ENCODE measurements at regions not wholly inside any gene's neighbourhood (a gene's known extent, or its start where the extent isn't known, plus 50 kb on each side); places are given as distances from the start of the nearest gene placed in this dataset.

DNA sequence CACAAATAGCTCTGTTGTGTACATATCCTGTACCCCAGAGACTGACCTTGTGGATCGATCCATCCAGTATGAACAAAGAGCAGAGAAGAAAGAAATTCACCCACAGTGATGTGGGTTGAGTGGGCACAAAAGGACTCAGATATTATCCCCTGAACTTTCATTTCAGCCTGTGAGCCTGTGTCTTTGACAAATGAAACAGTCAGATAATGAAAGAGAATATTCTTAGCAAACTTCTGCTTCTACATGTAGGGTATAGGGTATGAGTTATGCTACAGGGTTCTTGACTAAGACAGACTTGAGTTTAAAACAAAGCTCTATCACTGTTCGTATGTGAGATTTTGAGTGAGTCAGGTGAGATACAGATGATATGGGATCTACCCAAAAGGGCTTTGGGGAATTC is 359.7 kb downstream of the MAFB start:
- no peak for DNase-seq (ENCODE audit: low read depth in 4 of 4, low spot score in 3 of 4)

DNA sequence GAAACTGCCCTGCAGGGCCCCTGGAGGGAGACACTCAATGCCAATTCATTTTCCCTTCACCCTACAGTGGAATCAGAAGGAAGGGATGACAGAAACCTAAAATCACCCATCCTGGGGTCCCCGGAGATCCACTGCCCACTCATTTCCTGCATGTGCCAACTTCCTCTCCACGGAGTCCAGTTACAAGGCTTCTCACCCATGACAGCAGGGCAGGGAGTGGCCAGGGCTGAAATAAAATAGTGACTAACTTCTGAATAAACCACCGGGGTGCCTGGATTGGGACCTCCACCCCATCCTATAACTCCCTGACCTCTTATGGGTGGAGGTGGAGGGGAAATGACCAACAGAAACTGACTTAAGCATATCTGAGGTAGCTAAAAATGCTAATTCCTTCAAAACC is 362.3 kb downstream of the MAFB start:
- no peak for DNase-seq (ENCODE audit: low read depth in 4 of 4, low spot score in 3 of 4)

DNA sequence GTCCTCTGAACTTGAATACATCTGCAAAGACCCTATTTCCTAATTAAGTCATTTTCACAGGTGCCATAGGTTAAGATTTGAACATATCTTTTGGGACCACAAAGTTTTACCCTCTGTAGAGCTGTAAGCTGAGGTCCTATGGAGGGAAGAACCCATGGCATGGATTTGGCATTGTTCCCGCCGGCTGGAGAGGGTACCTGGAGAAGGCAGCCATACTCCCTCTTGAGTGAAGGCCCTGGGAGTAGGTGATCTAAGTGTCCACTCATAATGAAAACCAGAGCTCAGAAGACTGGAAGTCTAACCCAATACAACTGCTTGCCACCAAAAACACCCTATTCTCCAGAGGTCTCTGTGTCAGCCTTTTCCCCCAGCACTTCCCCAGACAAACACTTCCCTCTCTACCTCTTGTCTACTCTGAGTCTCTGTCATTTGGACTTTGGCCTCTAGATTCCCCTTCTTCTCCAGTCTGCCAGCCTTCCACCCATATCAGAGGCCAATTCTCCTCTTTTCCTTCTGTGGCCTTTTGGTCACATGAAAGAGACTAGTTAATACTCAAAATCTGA is 363.9 kb downstream of the MAFB start:
- DNase-seq (ENCODE audit: low read depth in 4 of 4, low spot score in 3 of 4), result no peak

DNA sequence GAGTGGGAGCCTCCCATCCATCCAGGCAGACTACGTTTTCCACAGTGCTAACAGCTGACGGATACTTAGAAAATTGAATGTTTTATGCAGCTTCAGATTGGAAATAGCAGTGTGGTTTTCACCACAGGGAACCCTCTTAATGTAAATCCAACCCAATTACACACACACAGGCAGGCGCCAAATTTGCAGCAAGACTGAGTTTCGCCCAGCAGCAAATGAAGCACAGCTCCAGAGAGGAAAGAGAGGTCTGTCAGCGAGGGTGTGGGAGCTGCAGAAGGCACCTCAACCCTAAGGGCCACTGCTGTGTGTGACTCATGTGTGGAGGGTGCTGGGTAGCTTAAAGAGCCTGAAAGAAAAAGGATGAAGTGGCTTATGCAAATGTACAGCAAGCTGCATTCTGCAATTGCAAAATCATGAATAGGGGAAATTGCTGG is 365.7 kb downstream of the MAFB start:
- no peak for DNase-seq (ENCODE audit: low read depth in 4 of 4, low spot score in 3 of 4)

- no peak for DNase-seq (ENCODE audit: low read depth in 4 of 4, low spot score in 3 of 4)
Observed at GRCh38 chr20:40322941-40323340, 366.1 kb downstream of the MAFB start.

DNA sequence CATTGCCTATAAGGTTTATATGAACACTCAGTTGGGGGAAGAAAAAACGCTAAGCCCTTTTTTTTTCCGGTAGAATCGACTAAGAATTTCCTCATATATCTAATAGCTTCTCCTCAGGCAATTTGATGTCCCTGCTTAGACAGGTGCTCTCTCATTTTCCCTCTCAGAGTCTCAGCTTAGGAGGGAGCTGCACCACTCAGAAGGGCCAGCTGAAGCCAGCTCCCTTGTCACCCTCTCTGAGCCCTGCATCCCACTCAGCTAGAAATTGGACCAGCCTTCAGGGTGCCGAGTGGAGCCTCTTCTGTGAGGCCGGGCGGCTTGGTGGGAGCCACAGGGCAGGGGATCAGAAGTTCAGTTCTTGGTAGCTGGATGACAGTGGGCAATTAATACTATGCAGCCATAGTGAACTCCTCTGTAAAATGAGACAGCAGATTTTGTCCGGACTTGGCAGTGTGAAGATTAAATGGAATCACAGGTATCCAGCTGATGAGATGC is 368.5 kb downstream of the MAFB start:
- DNase-seq (ENCODE audit: low read depth in 4 of 4, low spot score in 3 of 4), result no peak

- no peak for DNase-seq (ENCODE audit: low read depth in 4 of 4, low spot score in 3 of 4)
Observed at GRCh38 chr20:40319741-40320516, 369.1 kb downstream of the MAFB start.

DNA sequence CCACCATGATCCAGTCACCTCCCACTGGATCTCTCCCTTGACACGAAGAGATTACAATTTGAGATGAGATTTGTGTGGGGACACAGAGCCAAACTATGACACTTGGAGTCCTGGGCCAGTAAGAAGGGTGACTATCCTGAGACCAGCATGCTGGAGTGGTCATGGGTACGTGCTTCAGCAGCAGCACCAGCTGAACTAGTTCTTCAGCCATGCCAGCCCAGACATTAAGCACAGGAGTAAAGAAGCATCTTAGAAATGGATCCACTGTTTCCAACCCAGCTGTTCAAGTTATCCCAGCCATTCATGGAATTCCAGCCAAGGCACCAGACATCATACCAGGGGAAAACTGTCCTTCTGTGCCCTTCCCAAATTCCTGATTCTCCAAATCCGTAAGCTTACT is 370.0 kb downstream of the MAFB start:
- no peak for DNase-seq (ENCODE audit: low read depth in 4 of 4, low spot score in 3 of 4)

DNA sequence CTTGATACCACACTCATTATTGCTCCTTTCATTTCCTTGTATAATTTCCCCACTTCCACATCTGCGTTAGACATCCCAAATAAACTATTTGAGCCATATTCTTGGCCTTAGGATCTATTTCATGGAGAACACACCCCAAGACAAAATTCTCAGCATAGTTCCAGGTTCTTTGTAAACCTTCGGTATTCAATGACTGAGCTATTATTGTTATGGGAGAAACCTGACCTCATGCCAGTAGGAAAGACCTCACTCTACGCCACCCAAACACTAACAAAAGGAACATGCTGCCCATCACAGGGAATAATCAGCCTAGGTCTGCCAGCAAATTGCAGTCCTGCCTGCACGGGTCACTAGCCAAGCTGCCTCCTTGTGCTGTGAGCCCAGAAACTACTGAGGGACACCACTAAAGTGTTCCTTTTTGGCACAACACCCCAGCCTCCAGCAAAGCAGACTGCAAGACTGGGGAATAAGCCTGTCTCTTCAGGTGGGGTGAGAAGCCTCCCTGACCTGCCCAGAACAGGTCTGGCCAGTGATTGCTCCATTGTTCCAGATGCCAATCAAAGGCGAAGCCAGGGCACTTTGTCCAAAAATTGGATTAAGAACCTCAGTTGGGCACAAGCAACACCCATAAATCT is 371.8 kb downstream of the MAFB start:
- no peak for DNase-seq (ENCODE audit: low read depth in 4 of 4, low spot score in 3 of 4)

DNA sequence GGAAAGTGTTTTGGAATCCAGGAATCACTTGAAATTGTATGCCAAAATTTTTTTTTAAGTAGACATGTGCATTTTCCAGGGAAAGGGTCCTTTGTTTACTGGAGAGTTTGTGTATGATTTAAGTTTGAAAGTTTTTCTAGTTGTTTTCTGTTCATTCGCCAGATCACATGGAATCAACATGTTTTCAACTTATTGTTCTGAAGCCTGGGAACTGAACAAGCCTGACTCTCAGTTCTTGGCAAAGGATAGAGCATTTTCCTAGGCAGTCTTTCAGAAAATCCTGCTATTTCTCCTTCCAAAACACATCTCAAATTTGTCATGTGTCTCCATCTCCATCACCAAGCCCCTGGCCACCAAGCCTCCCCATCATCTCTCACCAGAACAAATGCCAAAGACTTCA is 374.8 kb downstream of the MAFB start:
- DNase-seq (ENCODE audit: low read depth in 4 of 4, low spot score in 3 of 4), result no peak

GRCh38 chr20:40313730-40314129 is 375.3 kb downstream of the MAFB start:
- DNase-seq (ENCODE audit: low read depth in 4 of 4, low spot score in 3 of 4), result no peak

GRCh38 chr20:40309731-40310130 is 379.3 kb downstream of the MAFB start:
- DNase-seq (ENCODE audit: low read depth in 4 of 4, low spot score in 3 of 4), result no peak

GRCh38 chr20:40307997-40308396 is 381.0 kb downstream of the MAFB start:
- no peak for DNase-seq (ENCODE audit: low read depth in 4 of 4, low spot score in 3 of 4)

GRCh38 chr20:40307268-40307667 is 381.8 kb downstream of the MAFB start:
- DNase-seq (ENCODE audit: low read depth in 4 of 4, low spot score in 3 of 4), result no peak

DNA sequence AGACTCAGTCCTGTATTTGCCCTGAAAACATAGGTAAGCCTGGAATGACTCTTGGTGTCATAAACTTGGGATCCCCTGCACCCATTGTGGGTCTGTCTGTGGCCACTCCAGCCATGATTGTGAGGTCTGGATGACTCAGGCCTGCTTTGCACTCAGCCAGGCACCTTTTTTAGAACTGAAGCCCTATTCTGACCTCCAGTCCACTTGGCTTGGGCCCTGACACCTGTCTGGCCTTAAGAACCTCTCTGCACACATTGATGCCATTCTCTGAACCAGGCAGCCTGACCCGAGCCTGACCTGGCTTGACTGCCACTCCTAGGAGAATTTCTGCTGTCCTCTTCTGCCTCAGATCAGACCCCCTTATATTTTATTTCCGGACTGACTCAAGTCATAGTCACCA is 383.7 kb downstream of the MAFB start:
- DNase-seq (ENCODE audit: low read depth in 4 of 4, low spot score in 3 of 4), result no peak

DNA sequence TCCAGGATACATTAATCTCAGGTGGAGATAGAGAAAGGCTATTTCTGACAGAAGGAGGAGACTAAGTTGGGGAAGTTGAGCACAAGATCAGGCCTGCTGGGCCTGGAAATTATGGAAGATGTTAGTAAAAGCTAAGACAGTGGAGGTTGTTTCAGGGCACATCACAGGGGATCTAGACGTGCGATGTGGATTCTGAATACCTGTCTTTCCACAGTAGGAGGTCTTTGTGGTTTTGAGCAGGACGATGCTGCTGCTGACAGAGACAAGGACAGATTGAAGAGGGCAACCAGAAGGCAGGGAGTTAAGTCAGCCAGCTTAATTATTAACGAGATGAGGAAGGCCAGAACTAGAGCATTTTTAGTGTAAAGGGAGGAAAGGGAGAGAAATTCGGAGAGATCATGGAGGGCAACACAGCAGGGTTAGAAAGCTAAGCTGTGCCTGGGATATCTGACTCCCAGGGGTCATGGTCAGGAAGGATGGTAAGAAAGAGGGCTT is 384.9 kb downstream of the MAFB start:
- DNase-seq (ENCODE audit: low read depth in 4 of 4, low spot score in 3 of 4), result no peak

GRCh38 chr20:40294747-40295146 is 394.3 kb downstream of the MAFB start:
- DNase-seq (ENCODE audit: low read depth in 4 of 4, low spot score in 3 of 4), result no peak

- no peak for DNase-seq (ENCODE audit: low read depth in 4 of 4, low spot score in 3 of 4)
Observed at GRCh38 chr20:40294175-40294574, 394.9 kb downstream of the MAFB start.

- DNase-seq (ENCODE audit: low read depth in 4 of 4, low spot score in 3 of 4), result no peak
Observed at GRCh38 chr20:40293740-40294139, 395.3 kb downstream of the MAFB start.

GRCh38 chr20:40291493-40292135 is 397.4 kb downstream of the MAFB start:
- no peak for DNase-seq (ENCODE audit: low read depth in 4 of 4, low spot score in 3 of 4)

GRCh38 chr20:40287683-40288082 is 401.4 kb downstream of the MAFB start:
- no peak for DNase-seq (ENCODE audit: low read depth in 4 of 4, low spot score in 3 of 4)
